Naive thymus-derived CD4-positive, alpha-beta T cell (primary cell): ENCODE measurements at regions not wholly inside any gene's neighbourhood (a gene's known extent, or its start where the extent isn't known, plus 50 kb on each side); places are given as distances from the start of the nearest gene placed in this dataset.

Experiments used
- ATAC-seq: fragments of 150-1000 bp; cut with Tn5 transposase; 2 replicates; pipeline ENCODE4 v1.10.0; 2021; ENCODE audit warnings: mild to moderate bottlenecking, moderate library complexity
- CTCF ChIA-PET: fragments of 350-600 bp; sonication (Branson Sonifier 250); formaldehyde crosslinking; loops from one replicate; lab custom pipeline; 2021; ENCODE audit warnings: antibody characterized with exemption; lab: Charles Lee
- POLR2A ChIA-PET: fragments of 350-600 bp; sonication (Branson Sonifier 250); formaldehyde crosslinking; loops from one replicate; lab custom pipeline; 2021; ENCODE audit warnings: antibody characterized with exemption, inconsistent platforms; lab: Charles Lee
- DNase-seq, 9 donors: peaks; one replicate each; pipeline versions ENCODE4 v3.0.0 to v3.0.0-alpha.2; 2020 to 2022; ENCODE audit warnings: mixed read lengths in 1 of 9
- H3K27ac ChIP-seq: one replicate; pipeline ENCODE4 v1.7.0; 2013; ENCODE audit warnings: mild to moderate bottlenecking, low read depth, low read length, moderate library complexity
- H3K27me3 ChIP-seq, 2 donors: one replicate each; pipeline ENCODE4 v1.7.0; 2013; ENCODE audit warnings: low read length in 2 of 2, mild to moderate bottlenecking in 2 of 2, moderate library complexity in 2 of 2; ENCODE audit not compliant: control insufficient read depth in 2 of 2, insufficient read depth in 2 of 2
- H3K36me3 ChIP-seq, 3 experiments: 1 replicate in 2 of 3; 2 replicates in 1 of 3; pipeline ENCODE4 v1.7.0; 2013; ENCODE audit warnings: low read length in 3 of 3, mild to moderate bottlenecking in 3 of 3, moderate library complexity in 1 of 3; ENCODE audit not compliant: insufficient read depth in 3 of 3, control insufficient read depth in 2 of 3
- H3K4me1 ChIP-seq, 2 donors: one replicate each; pipeline ENCODE4 v1.7.0; 2013; ENCODE audit warnings: low read length in 2 of 2, mild to moderate bottlenecking in 2 of 2, moderate library complexity in 1 of 2; ENCODE audit not compliant: control insufficient read depth in 2 of 2, insufficient read depth in 2 of 2
- H3K4me3 ChIP-seq: 2 replicates; pipeline ENCODE4 v1.7.0; 2013; ENCODE audit warnings: mild to moderate bottlenecking, low read length
- H3K9me3 ChIP-seq, 3 experiments: 1 replicate in 2 of 3; 2 replicates in 1 of 3; pipeline ENCODE4 v1.7.0; 2013; ENCODE audit warnings: low read length in 3 of 3; ENCODE audit not compliant: control insufficient read depth in 2 of 3
- H3K27ac Mint-ChIP-seq, 9 donors: one replicate each; pipeline ENCODE4 v1.8.0; 2020 to 2022; ENCODE audit warnings: mixed read lengths in 9 of 9, mild to moderate bottlenecking in 8 of 9, moderate library complexity in 5 of 9, inconsistent platforms in 2 of 9
- H3K27me3 Mint-ChIP-seq, 5 donors: one replicate each; pipeline ENCODE4 v1.8.0; 2021 to 2022; ENCODE audit warnings: mixed read lengths in 5 of 5, mild to moderate bottlenecking in 1 of 5
- H3K36me3 Mint-ChIP-seq, 5 donors: one replicate each; pipeline ENCODE4 v1.8.0; 2020 to 2022; ENCODE audit warnings: mixed read lengths in 5 of 5, mild to moderate bottlenecking in 3 of 5, inconsistent platforms in 1 of 5
- H3K4me1 Mint-ChIP-seq, 7 donors: one replicate each; pipeline ENCODE4 v1.8.0; 2020 to 2022; ENCODE audit warnings: mixed read lengths in 7 of 7, mild to moderate bottlenecking in 3 of 7, inconsistent platforms in 1 of 7
- H3K4me3 Mint-ChIP-seq, 10 donors: one replicate each; pipeline ENCODE4 v1.8.0; 2020 to 2022; ENCODE audit warnings: mild to moderate bottlenecking in 10 of 10, mixed read lengths in 10 of 10, moderate library complexity in 6 of 10, inconsistent platforms in 2 of 10
- H3K9me3 Mint-ChIP-seq, 11 donors: one replicate each; pipeline ENCODE4 v1.8.0; 2020 to 2022; ENCODE audit warnings: mixed read lengths in 11 of 11, mild to moderate bottlenecking in 4 of 11, inconsistent platforms in 1 of 11, moderate library complexity in 1 of 11
- intact Hi-C, 2 donors: fragments of 100-400 bp; cut with micrococcal nuclease; formaldehyde crosslinking; loops; one replicate each; pipeline ENCODE4 v1.15.1; 2023

GRCh38 chrX:63993936-63994335 is 208.9 kb upstream of the ARHGEF9 start:
- Mint-ChIP-seq H3K4me3 (no peak overlapping the region), H3K27ac (no peak overlapping the region), H3K27me3 (no peaks in the 10 kb centered on the region), H3K36me3 (no peaks in the 10 kb centered on the region), H3K9me3 (peaks cover 0 to 21% (median 8%) of the 10 kb centered on the region in 11 donors), H3K4me1 (no peaks in the 10 kb centered on the region)
- H3K27me3 ChIP-seq = no peaks in the 10 kb centered on the region
- DNase-seq (no peak), ATAC-seq (no peak)
- ChIA-PET CTCF (no interaction called here), POLR2A (no interaction called here)
- no peaks in the 10 kb centered on the region for H3K4me1 ChIP-seq
- H3K27ac ChIP-seq = no peak overlapping the region
- no peak overlapping the region for H3K4me3 ChIP-seq
- intact Hi-C loops = no loop called here
- H3K36me3 ChIP-seq = no peaks in the 10 kb centered on the region
- H3K9me3 ChIP-seq = no peaks in the 10 kb centered on the region

- H3K4me3 ChIP-seq = no peak overlapping the region
- POLR2A ChIA-PET = no interaction called here
- Mint-ChIP-seq H3K36me3 (no peaks in the 10 kb centered on the region), H3K4me1 (no peaks in the 10 kb centered on the region), H3K27me3 (no peaks in the 10 kb centered on the region), H3K9me3 (peaks cover 0 to 27% (median 6%) of the 10 kb centered on the region in 11 donors), H3K27ac (no peak overlapping the region), H3K4me3 (no peak overlapping the region)
- ATAC-seq (no peak), DNase-seq (no peak)
- CTCF ChIA-PET = no interaction called here
- no peaks in the 10 kb centered on the region for H3K36me3 ChIP-seq
- no peaks in the 10 kb centered on the region for H3K27me3 ChIP-seq
- no peaks in the 10 kb centered on the region for H3K9me3 ChIP-seq
- no peaks in the 10 kb centered on the region for H3K4me1 ChIP-seq
- H3K27ac ChIP-seq = no peak overlapping the region
- intact Hi-C loops = no loop called here
Measured at GRCh38 chrX:63985906-63986305, 200.9 kb upstream of the ARHGEF9 start.

- no peak overlapping the region for H3K4me3 Mint-ChIP-seq
- peaks cover 0 to 52% (median 7%) of the 10 kb centered on the region in 11 donors for H3K9me3 Mint-ChIP-seq
- H3K36me3 Mint-ChIP-seq = peaks cover 0 to 8% (median 0%) of the 10 kb centered on the region in 5 donors
- no peaks in the 10 kb centered on the region for H3K27me3 Mint-ChIP-seq
- CTCF ChIA-PET = no interaction called here
- no peaks in the 10 kb centered on the region for H3K4me1 Mint-ChIP-seq
- no peaks in the 10 kb centered on the region for H3K4me1 ChIP-seq
- ATAC-seq (no peak), DNase-seq (no peak)
- H3K27ac Mint-ChIP-seq = no peak overlapping the region
- no peak overlapping the region for H3K27ac ChIP-seq
- H3K36me3 ChIP-seq = no peaks in the 10 kb centered on the region
- H3K9me3 ChIP-seq = peaks cover 0 to 7% (median 0%) of the 10 kb centered on the region in 3 experiments
- H3K27me3 ChIP-seq = no peaks in the 10 kb centered on the region
- no peak overlapping the region for H3K4me3 ChIP-seq
- POLR2A ChIA-PET = no interaction called here
- intact Hi-C loops = no loop called here
Measured at GRCh38 chrX:63979480-63979879, 194.5 kb upstream of the ARHGEF9 start.

- no peaks in the 10 kb centered on the region for H3K27me3 ChIP-seq
- Mint-ChIP-seq H3K27ac (no peak overlapping the region), H3K27me3 (no peaks in the 10 kb centered on the region), H3K36me3 (no peaks in the 10 kb centered on the region), H3K4me1 (no peaks in the 10 kb centered on the region), H3K9me3 (peaks cover 3 to 17% (median 10%) of the 10 kb centered on the region in 11 donors), H3K4me3 (no peak overlapping the region)
- ATAC-seq (no peak), DNase-seq (no peak)
- H3K9me3 ChIP-seq = no peaks in the 10 kb centered on the region
- no peak overlapping the region for H3K27ac ChIP-seq
- no peaks in the 10 kb centered on the region for H3K4me1 ChIP-seq
- ChIA-PET CTCF (no interaction called here), POLR2A (no interaction called here)
- no peaks in the 10 kb centered on the region for H3K36me3 ChIP-seq
- intact Hi-C loops = no loop called here
- no peak overlapping the region for H3K4me3 ChIP-seq
Measured at GRCh38 chrX:63967551-63967950, 182.5 kb upstream of the ARHGEF9 start.

GRCh38 chrX:63963095-63963784 is 178.2 kb upstream of the ARHGEF9 start:
- H3K9me3 Mint-ChIP-seq = peaks cover 3 to 30% (median 10%) of the 10 kb centered on the region in 11 donors
- intact Hi-C loops = no loop called here
- H3K27me3 Mint-ChIP-seq = no peaks in the 10 kb centered on the region
- CTCF ChIA-PET = no interaction called here
- H3K36me3 Mint-ChIP-seq = peaks cover 0 to 4% (median 0%) of the 10 kb centered on the region in 5 donors
- Histone ChIP-seq H3K4me3 (no peak overlapping the region), H3K9me3 (peaks cover 0 to 6% (median 0%) of the 10 kb centered on the region in 3 experiments), H3K4me1 (no peaks in the 10 kb centered on the region), H3K27ac (no peak overlapping the region), H3K36me3 (no peaks in the 10 kb centered on the region), H3K27me3 (no peaks in the 10 kb centered on the region)
- H3K4me1 Mint-ChIP-seq = no peaks in the 10 kb centered on the region
- H3K4me3 Mint-ChIP-seq = no peak overlapping the region
- ATAC-seq (no peak), DNase-seq (no peak)
- POLR2A ChIA-PET = no interaction called here
- H3K27ac Mint-ChIP-seq = no peak overlapping the region

GRCh38 chrX:63961964-63962363 is 176.9 kb upstream of the ARHGEF9 start:
- no peak overlapping the region for H3K4me3 Mint-ChIP-seq
- peaks cover 3 to 38% (median 13%) of the 10 kb centered on the region in 11 donors for H3K9me3 Mint-ChIP-seq
- H3K27me3 ChIP-seq = no peaks in the 10 kb centered on the region
- H3K27me3 Mint-ChIP-seq = no peaks in the 10 kb centered on the region
- H3K27ac Mint-ChIP-seq = no peak overlapping the region
- H3K36me3 Mint-ChIP-seq = peaks cover 0 to 4% (median 0%) of the 10 kb centered on the region in 5 donors
- ATAC-seq (no peak), DNase-seq (no peak)
- H3K4me1 ChIP-seq = no peaks in the 10 kb centered on the region
- ChIA-PET POLR2A (no interaction called here), CTCF (no interaction called here)
- H3K36me3 ChIP-seq = no peaks in the 10 kb centered on the region
- H3K4me1 Mint-ChIP-seq = no peaks in the 10 kb centered on the region
- no peak overlapping the region for H3K27ac ChIP-seq
- no peak overlapping the region for H3K4me3 ChIP-seq
- intact Hi-C loops = no loop called here
- peaks cover 0 to 6% (median 0%) of the 10 kb centered on the region in 3 experiments for H3K9me3 ChIP-seq

- H3K4me1 Mint-ChIP-seq = no peaks in the 10 kb centered on the region
- no peak for DNase-seq
Measured at GRCh38 chrX:63959975-63960374, 175.0 kb upstream of the ARHGEF9 start.

More at GRCh38 chrX:63959975-63960374, 175.0 kb upstream of the ARHGEF9 start:
- no peaks in the 10 kb centered on the region for H3K27me3 Mint-ChIP-seq
- Histone ChIP-seq H3K9me3 (peaks cover 0 to 6% (median 0%) of the 10 kb centered on the region in 3 experiments), H3K4me1 (no peaks in the 10 kb centered on the region), H3K36me3 (no peaks in the 10 kb centered on the region), H3K27me3 (no peaks in the 10 kb centered on the region), H3K4me3 (no peak overlapping the region), H3K27ac (no peak overlapping the region)
- ATAC-seq = no peak
- H3K4me3 Mint-ChIP-seq = no peak overlapping the region
- peaks cover 0 to 4% (median 0%) of the 10 kb centered on the region in 5 donors for H3K36me3 Mint-ChIP-seq
- ChIA-PET POLR2A (no interaction called here), CTCF (interaction anchor here (0.7 kb wide), 1 partner anchor 232 kb away, joined by 5 read pairs; no protein-coding TSS in a partner anchor)
- intact Hi-C loops = no loop called here
- no peak overlapping the region for H3K27ac Mint-ChIP-seq
- peaks cover 0 to 33% (median 13%) of the 10 kb centered on the region in 11 donors for H3K9me3 Mint-ChIP-seq
